GM12872 (cell line): ENCODE measurements at regions not wholly inside any gene's neighbourhood (a gene's known extent, or its start where the extent isn't known, plus 50 kb on each side); places are given as distances from the start of the nearest gene placed in this dataset.

Experiments used
- TF ChIP-seq, protein P1 (sequence below): IDR thresholded peaks from 3 replicates; pipeline ENCODE4 v1.5.1; 2011; ENCODE audit warnings: low read depth, mild to moderate bottlenecking, low read length, moderate library complexity; ENCODE audit not compliant: insufficient read depth

DNA sequence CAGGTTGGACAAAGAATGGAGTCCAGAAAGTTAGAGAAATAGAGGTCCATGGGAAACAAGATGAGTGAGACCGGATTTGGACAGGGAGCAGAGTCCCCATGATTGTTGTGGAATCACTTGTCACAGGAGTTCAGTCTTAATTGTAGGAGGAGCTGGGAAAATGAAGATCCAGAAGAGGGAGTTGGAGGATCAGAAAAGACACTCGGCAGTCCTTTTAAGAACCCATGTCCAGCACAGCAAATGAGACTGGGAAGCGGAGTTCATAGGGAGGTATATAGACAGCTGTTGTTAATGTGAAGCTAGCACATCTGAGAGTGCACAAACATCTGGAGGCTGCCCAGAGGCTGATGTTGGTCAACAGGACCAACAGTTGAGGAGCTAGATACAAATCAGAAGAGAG is 111.4 kb upstream of the RXFP1 start:
- TF ChIP-seq, protein P1, sequence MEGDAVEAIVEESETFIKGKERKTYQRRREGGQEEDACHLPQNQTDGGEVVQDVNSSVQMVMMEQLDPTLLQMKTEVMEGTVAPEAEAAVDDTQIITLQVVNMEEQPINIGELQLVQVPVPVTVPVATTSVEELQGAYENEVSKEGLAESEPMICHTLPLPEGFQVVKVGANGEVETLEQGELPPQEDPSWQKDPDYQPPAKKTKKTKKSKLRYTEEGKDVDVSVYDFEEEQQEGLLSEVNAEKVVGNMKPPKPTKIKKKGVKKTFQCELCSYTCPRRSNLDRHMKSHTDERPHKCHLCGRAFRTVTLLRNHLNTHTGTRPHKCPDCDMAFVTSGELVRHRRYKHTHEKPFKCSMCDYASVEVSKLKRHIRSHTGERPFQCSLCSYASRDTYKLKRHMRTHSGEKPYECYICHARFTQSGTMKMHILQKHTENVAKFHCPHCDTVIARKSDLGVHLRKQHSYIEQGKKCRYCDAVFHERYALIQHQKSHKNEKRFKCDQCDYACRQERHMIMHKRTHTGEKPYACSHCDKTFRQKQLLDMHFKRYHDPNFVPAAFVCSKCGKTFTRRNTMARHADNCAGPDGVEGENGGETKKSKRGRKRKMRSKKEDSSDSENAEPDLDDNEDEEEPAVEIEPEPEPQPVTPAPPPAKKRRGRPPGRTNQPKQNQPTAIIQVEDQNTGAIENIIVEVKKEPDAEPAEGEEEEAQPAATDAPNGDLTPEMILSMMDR = no peak

DNA sequence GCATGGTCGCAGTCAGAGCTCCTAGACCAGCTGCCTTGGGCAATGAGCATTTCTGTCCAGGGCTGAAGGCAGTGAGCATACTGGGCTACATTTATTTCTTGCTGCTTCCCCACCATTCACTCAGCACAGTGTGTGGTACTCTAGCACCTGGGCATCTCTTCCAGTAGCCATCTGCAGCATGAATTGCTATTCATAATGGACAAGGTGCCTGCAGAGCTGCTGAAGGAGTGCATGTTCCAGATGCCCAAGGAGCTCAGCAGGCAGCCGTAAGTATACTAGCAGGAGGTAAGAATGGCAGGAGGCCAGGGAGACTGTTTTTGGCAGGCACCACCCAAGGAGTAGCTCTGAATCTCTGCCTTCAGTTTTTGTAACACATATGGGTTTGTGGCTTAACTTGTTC is 110.4 kb upstream of the RXFP1 start:
- TF ChIP-seq, protein P1 = no peak

DNA sequence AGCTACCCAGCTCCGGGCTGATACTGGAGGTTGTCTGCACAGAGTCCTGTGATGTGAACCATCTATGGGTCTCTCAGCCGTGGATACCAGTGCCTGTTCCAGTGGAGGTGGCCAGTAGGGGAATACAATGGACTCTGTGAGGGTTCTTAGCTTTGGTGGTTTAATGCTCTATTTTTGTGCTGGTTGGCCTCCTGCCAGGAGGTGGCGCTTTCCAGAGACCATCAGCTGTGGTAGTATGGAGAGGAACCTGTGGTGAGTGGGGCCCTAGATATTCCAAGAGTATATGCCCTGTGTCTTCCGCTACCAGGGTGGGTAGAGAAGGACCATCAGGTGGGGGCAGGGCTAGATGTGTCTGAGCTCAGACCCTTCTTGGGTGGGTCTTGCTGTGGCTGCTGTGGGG is 103.0 kb upstream of the RXFP1 start:
- TF ChIP-seq, protein P1 = peak; percentile 16; the same call in 1 of the 3 replicates

DNA sequence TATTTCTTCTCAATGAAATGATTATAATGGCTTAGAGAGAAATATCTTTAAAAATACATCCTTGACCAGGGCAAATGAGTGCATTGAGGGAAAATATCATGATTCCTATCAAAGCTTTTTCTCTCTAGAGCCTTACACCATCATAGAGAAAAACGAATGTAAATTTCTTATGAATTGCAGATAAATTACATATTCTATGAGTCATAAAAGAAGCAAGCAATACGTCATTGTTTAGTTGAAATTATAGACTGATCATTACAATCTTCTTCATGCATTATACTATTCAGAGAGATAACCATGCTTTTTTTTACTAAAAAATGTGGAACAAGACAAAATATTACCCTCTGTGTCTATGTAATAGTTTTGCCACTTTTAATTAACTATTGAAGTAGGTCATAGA is 100.9 kb upstream of the RXFP1 start:
- TF ChIP-seq, protein P1 = no peak

DNA sequence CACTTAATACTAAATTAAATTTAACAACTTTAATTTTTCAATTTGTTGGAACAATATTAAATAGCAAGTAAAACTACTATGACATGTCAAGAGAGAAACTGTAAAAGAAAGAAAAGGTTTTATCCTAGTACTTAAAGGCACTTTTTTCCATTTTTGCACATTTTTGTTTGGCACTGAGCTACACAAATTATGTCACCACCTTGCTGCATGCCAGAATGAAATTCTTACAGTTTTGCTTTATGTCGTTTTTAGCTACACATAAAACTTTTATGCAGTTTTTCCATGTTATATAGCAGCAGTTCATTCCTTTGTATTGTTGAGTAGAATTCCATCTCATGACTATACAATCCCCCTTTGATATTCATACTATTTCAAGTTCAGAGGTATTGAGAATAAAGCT is 99.1 kb upstream of the RXFP1 start:
- TF ChIP-seq, protein P1 = no peak

DNA sequence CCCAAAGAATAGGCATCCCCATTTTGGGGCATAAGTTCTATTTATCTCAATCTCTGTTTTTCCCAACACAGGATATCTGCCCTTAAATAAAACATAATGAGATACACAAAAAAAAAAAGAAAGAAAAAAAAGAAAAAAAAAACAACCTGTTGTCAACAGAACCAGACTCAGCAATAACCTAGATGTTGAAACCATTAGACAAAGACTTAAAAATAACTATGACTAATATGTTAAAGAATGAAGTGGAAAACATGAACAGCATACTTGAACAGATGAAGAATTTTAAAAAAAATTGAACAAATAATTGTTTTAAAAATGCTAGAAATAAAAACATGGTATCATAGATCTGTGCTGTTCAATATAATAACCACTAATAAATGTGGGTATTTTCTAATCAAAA is 93.4 kb upstream of the RXFP1 start:
- TF ChIP-seq, protein P1 = no peak

DNA sequence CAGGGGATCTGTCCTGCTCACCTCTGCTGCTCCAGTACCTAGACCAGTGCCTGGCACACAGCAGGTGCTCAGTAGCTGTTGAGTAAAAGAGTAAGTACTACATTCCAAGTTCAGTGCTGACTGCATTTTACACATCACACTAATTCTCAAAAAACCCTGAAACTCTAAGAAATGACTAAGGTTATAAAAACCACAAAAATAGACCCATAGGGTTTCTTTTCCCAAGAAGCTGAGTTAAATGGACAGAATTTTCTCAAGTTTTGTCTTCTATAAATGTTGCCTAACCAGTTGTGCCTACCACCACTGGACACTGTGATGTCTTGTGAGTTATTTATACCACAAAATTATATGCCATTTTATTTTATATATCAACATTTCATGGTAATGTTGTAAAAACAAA is 78.9 kb upstream of the RXFP1 start:
- TF ChIP-seq, protein P1 = no peak

DNA sequence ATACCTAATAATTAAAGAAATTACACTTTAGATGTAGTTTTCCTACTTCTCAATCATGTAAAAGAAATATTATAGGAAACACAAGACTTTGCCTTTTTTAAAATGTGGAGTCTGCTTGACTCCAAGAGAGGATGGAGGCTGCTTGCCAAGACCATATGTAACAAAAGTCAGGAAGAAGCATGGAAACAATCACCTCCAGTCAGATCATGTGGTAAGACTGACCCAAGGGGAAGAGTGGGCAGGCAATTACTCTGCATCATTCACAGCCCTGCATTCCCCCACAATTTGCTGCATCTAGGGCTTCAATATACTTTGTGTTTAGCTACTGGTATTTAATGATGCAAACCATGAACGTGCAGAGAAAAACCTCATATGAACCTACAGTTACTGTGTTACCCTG is 78.0 kb upstream of the RXFP1 start:
- TF ChIP-seq, protein P1 = no peak
